Loucy (cell line): ENCODE measurements at regions not wholly inside any gene's neighbourhood (a gene's known extent, or its start where the extent isn't known, plus 50 kb on each side); places are given as distances from the start of the nearest gene placed in this dataset.

Experiments used
- H2AFZ ChIP-seq: fragments of 200-600 bp; sonication (generic); 2 replicates; pipeline ENCODE4 v1.6.0; 2016; ENCODE audit warnings: antibody characterized with exemption, mild to moderate bottlenecking, low read length, moderate library complexity
- H3F3A ChIP-seq: fragments of 200-600 bp; 2 replicates; pipeline ENCODE4 v1.6.0; 2016; ENCODE audit warnings: antibody characterized with exemption, low read depth, mild to moderate bottlenecking
- H3K27me3 ChIP-seq: fragments of 200-600 bp; sonication (generic); 2 replicates; pipeline ENCODE4 v1.6.1; 2014; ENCODE audit warnings: low read length, mild to moderate bottlenecking; ENCODE audit not compliant: insufficient read depth, poor library complexity, severe bottlenecking
- H3K36me3 ChIP-seq: fragments of 200-600 bp; sonication (generic); 2 replicates; pipeline ENCODE4 v1.6.1; 2016; ENCODE audit warnings: low read length; ENCODE audit not compliant: insufficient read depth
- H3K4me1 ChIP-seq: fragments of 200-600 bp; sonication (generic); 2 replicates; pipeline ENCODE4 v1.5.1; 2014; ENCODE audit warnings: low read length, mild to moderate bottlenecking; ENCODE audit not compliant: insufficient read depth, poor library complexity, severe bottlenecking
- H3K4me2 ChIP-seq: fragments of 200-600 bp; sonication (generic); 2 replicates; pipeline ENCODE4 v1.6.0; 2014; ENCODE audit warnings: antibody characterized with exemption, low read length, low read depth, mild to moderate bottlenecking; ENCODE audit not compliant: poor library complexity, severe bottlenecking
- H3K4me3 ChIP-seq: fragments of 200-600 bp; sonication (generic); 2 replicates; pipeline ENCODE4 v1.5.1; 2014; ENCODE audit warnings: low read length, mild to moderate bottlenecking, mixed read lengths; ENCODE audit not compliant: poor library complexity, severe bottlenecking
- H3K79me2 ChIP-seq: fragments of 200-600 bp; sonication (generic); 2 replicates; pipeline ENCODE4 v1.6.1; 2014; ENCODE audit warnings: low read length; ENCODE audit not compliant: insufficient read depth
- H3K9ac ChIP-seq: fragments of 200-600 bp; sonication (generic); 2 replicates; pipeline ENCODE4 v1.6.0; 2014; ENCODE audit warnings: mild to moderate bottlenecking, low read depth, low read length, moderate library complexity; ENCODE audit not compliant: poor library complexity, severe bottlenecking
- H3K9me2 ChIP-seq: fragments of 200-600 bp; sonication (generic); replicated peaks from 2 replicates; pipeline ENCODE4 v1.6.1; 2016; ENCODE audit warnings: low read depth, low read length, mixed read lengths
- H3K9me3 ChIP-seq: fragments of 200-600 bp; sonication (generic); 2 replicates; pipeline ENCODE4 v1.6.1; 2014; ENCODE audit warnings: mild to moderate bottlenecking, antibody characterized with exemption, low read length, low read depth; ENCODE audit not compliant: insufficient read depth
- H4K20me1 ChIP-seq: fragments of 200-600 bp; sonication (generic); 2 replicates; pipeline ENCODE4 v1.6.0; 2014; ENCODE audit warnings: antibody characterized with exemption, low read length, mild to moderate bottlenecking; ENCODE audit not compliant: insufficient read depth, poor library complexity, severe bottlenecking
- CTCF ChIP-seq: fragments of 200-600 bp; sonication (generic); conservative IDR thresholded peaks from 2 replicates; pipeline ENCODE4 v1.5.1; 2014; ENCODE audit warnings: mild to moderate bottlenecking, antibody characterized with exemption, low read length
- EZH2phosphoT487 ChIP-seq: fragments of 200-600 bp; IDR thresholded peaks from 2 replicates; pipeline ENCODE4 v1.6.1; 2018; ENCODE audit warnings: antibody characterized with exemption, mild to moderate bottlenecking, moderate library complexity, borderline replicate concordance

GRCh38 chr5:96015709-96016108, 54.1 kb upstream of the ELL2 start:
- Histone ChIP-seq H3K4me3 (no peak overlapping the region), H3K4me2 (no peak overlapping the region)

GRCh38 chr5:96014395-96014794, 52.7 kb upstream of the ELL2 start:
- Histone ChIP-seq H2AFZ (no peak overlapping the region), H3K9me3 (no peaks in the 10 kb centered on the region), H3K27me3 (no peaks in the 10 kb centered on the region), H3K4me3 (no peak overlapping the region), H3K9me2 (no peaks in the 10 kb centered on the region), H4K20me1 (no peaks in the 10 kb centered on the region), H3K79me2 (no peaks in the 10 kb centered on the region), H3K36me3 (no peaks in the 10 kb centered on the region), H3F3A (no peaks in the 10 kb centered on the region), H3K4me1 (peaks cover 7% of the 10 kb centered on the region), H3K9ac (no peak overlapping the region), H3K4me2 (no peak overlapping the region)
- TF ChIP-seq CTCF (no peak), EZH2phosphoT487 (no peak)

More at GRCh38 chr5:96015709-96016108, 54.1 kb upstream of the ELL2 start:
- Histone ChIP-seq H3K9ac (no peak overlapping the region), H3K27me3 (no peaks in the 10 kb centered on the region), H3K9me2 (no peaks in the 10 kb centered on the region), H3K4me1 (peaks cover 7% of the 10 kb centered on the region), H4K20me1 (no peaks in the 10 kb centered on the region), H3K79me2 (no peaks in the 10 kb centered on the region), H2AFZ (no peak overlapping the region), H3K9me3 (no peaks in the 10 kb centered on the region), H3K36me3 (no peaks in the 10 kb centered on the region), H3F3A (no peaks in the 10 kb centered on the region)
- TF ChIP-seq CTCF (no peak), EZH2phosphoT487 (no peak)

GRCh38 chr5:96013254-96013653, 51.6 kb upstream of the ELL2 start:
- peaks cover 7% of the 10 kb centered on the region for H3K4me1 ChIP-seq
- TF ChIP-seq CTCF (no peak), EZH2phosphoT487 (no peak)
- no peaks in the 10 kb centered on the region for H4K20me1 ChIP-seq
- H3K36me3 ChIP-seq = no peaks in the 10 kb centered on the region
- no peaks in the 10 kb centered on the region for H3K9me2 ChIP-seq
- no peaks in the 10 kb centered on the region for H3K79me2 ChIP-seq
- no peaks in the 10 kb centered on the region for H3K27me3 ChIP-seq
- no peaks in the 10 kb centered on the region; the same call in 1 of the 2 replicates for H3K9me3 ChIP-seq
- H3K4me2 ChIP-seq = no peak overlapping the region
- H3K4me3 ChIP-seq = no peak overlapping the region
- no peak overlapping the region for H3K9ac ChIP-seq
- no peaks in the 10 kb centered on the region for H3F3A ChIP-seq
- no peak overlapping the region for H2AFZ ChIP-seq
